Adrenal gland (tissue), 5 donors: ENCODE measurements at regions not wholly inside any gene's neighbourhood (a gene's known extent, or its start where the extent isn't known, plus 50 kb on each side); places are given as distances from the start of the nearest gene placed in this dataset.

Experiments
- POLR2A ChIP-seq, 2 donors: fragments of 450-650 bp; IDR thresholded peaks; one replicate each; pipeline ENCODE4 v1.6.1; 2017; ENCODE audit warnings: antibody characterized with exemption in 2 of 2, mild to moderate bottlenecking in 2 of 2, moderate library complexity in 1 of 2
- TF ChIP-seq, protein P1 (sequence below), 6 experiments: fragments of 450-650 bp in 4 of 6; fragments of 200-600 bp in 2 of 6; sonication (generic) in 1 of 6; IDR thresholded peaks; 1 replicate in 5 of 6; 2 replicates in 1 of 6; pipeline versions ENCODE4 v1.5.1 to v1.8.0; 2016 to 2021; ENCODE audit warnings: antibody characterized with exemption in 6 of 6, mild to moderate bottlenecking in 2 of 6, moderate library complexity in 1 of 6
- donor health status: DM: no; HTN: no; CAD: no.

DNA sequence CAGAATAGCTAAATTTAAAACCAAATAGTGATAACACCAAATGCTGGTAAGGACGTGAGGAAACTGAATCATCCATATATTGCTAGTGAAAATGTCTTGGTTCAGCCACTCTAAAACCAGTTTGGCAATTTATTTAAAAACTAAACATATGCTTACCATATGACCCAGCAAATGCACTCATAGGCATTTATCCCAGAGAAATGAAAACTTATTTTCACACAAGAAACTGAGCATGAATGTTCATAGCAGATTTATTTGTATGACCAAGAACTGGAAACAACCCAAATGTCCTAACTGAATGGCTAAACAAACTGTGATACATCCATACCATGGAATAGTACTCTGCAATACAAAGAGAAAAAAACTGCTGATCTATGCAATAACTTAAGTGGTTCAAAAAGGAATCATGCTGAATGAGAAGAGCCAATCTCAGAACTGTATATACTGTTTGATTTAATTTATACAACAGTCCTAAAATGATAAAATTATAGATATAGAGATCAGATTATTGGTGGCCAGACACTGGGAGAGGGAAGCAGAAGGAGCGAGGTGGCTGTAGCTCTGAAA is 115.6 kb upstream of the ADGRF1 start:
- no peak for TF ChIP-seq POLR2A (IDR thresholded peaks at IDR 0.05)
- TF ChIP-seq, protein P1, sequence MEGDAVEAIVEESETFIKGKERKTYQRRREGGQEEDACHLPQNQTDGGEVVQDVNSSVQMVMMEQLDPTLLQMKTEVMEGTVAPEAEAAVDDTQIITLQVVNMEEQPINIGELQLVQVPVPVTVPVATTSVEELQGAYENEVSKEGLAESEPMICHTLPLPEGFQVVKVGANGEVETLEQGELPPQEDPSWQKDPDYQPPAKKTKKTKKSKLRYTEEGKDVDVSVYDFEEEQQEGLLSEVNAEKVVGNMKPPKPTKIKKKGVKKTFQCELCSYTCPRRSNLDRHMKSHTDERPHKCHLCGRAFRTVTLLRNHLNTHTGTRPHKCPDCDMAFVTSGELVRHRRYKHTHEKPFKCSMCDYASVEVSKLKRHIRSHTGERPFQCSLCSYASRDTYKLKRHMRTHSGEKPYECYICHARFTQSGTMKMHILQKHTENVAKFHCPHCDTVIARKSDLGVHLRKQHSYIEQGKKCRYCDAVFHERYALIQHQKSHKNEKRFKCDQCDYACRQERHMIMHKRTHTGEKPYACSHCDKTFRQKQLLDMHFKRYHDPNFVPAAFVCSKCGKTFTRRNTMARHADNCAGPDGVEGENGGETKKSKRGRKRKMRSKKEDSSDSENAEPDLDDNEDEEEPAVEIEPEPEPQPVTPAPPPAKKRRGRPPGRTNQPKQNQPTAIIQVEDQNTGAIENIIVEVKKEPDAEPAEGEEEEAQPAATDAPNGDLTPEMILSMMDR (IDR thresholded peaks at IDR 0.05) = no peak
